IMR-90 (cell line): ENCODE measurements at regions not wholly inside any gene's neighbourhood (a gene's known extent, or its start where the extent isn't known, plus 50 kb on each side); places are given as distances from the start of the nearest gene placed in this dataset.

Experiments
- ATAC-seq: fragments of 200-7000 bp; cut with Tn5 transposase; 2 replicates; pipeline ENCODE4 v1.9.1; 2020; ENCODE audit warnings: low read depth, mild to moderate bottlenecking, moderate library complexity
- BruUV-seq: library from RNA; stranded (reverse); fragments of 400-500 nt; replicated peaks from 2 replicates; lab custom pipeline; 2021; lab: Mats Ljungman, UMichigan
- CTCF ChIA-PET: fragments of 300-600 bp; formaldehyde crosslinking; extraction: SDS; loops from one replicate; lab custom pipeline; 2021; ENCODE audit warnings: antibody characterized with exemption; lab: Yijun Ruan, JAX
- POLR2A ChIA-PET: fragments of 300-600 bp; sonication (Branson Sonifier 250); formaldehyde crosslinking; loops from one replicate; lab custom pipeline; 2022; ENCODE audit warnings: antibody characterized with exemption; ENCODE audit not compliant: unreplicated experiment; lab: Charles Lee
- DNase-seq: peaks from one replicate; pipeline ENCODE4 v3.0.0; 2013
- H2AFZ ChIP-seq: replicated peaks from 2 replicates; pipeline ENCODE3; 2013; ENCODE audit warnings: low read length, mild to moderate bottlenecking; ENCODE audit not compliant: poor library complexity
- H2AK5ac ChIP-seq: 2 replicates; pipeline ENCODE4 v1.6.1; 2013; ENCODE audit warnings: low read depth, low read length, inconsistent platforms
- H2AK9ac ChIP-seq: replicated peaks from 2 replicates; pipeline ENCODE3; 2013; ENCODE audit warnings: mild to moderate bottlenecking, low read depth, low read length, moderate library complexity; ENCODE audit not compliant: poor library complexity
- H2BK120ac ChIP-seq: 2 replicates; pipeline ENCODE4 v1.6.1; 2013; ENCODE audit warnings: low read depth, low read length, inconsistent platforms
- H2BK15ac ChIP-seq: 3 replicates; pipeline ENCODE4 v1.6.1; 2013; ENCODE audit warnings: low read depth, low read length, inconsistent platforms
- H2BK20ac ChIP-seq: 2 replicates; pipeline ENCODE4 v1.6.1; 2013; ENCODE audit warnings: low read depth, mild to moderate bottlenecking, inconsistent platforms, low read length, moderate library complexity
- H2BK5ac ChIP-seq: 2 replicates; pipeline ENCODE4 v1.6.1; 2013; ENCODE audit warnings: mild to moderate bottlenecking, low read depth, low read length, inconsistent platforms; ENCODE audit not compliant: poor library complexity, severe bottlenecking
- H3K14ac ChIP-seq: replicated peaks from 2 replicates; pipeline ENCODE4 v1.6.1; 2013; ENCODE audit warnings: low read depth, low read length, inconsistent platforms
- H3K18ac ChIP-seq: 2 replicates; pipeline ENCODE4 v1.6.1; 2013; ENCODE audit warnings: low read depth, low read length, control low read depth
- H3K23ac ChIP-seq: 2 replicates; pipeline ENCODE4 v1.6.1; 2013; ENCODE audit warnings: low read depth, low read length, inconsistent platforms
- H3K27ac ChIP-seq: 2 replicates; pipeline ENCODE4 v1.5.1; 2013; ENCODE audit warnings: mild to moderate bottlenecking, control low read depth, low read length; ENCODE audit not compliant: insufficient read depth
- H3K27me3 ChIP-seq: 2 replicates; pipeline ENCODE4 v1.6.1; 2013; ENCODE audit warnings: low read length; ENCODE audit not compliant: control insufficient read depth, insufficient read depth
- H3K36me3 ChIP-seq: 2 replicates; pipeline ENCODE4 v1.6.1; 2013; ENCODE audit warnings: low read length, mixed read lengths; ENCODE audit not compliant: control insufficient read depth, insufficient read depth
- H3K4ac ChIP-seq: 2 replicates; pipeline ENCODE4 v1.6.1; 2013; ENCODE audit warnings: low read depth, low read length, inconsistent platforms
- H3K4me1 ChIP-seq: 2 replicates; pipeline ENCODE4 v1.6.1; 2013; ENCODE audit warnings: low read length, mixed read lengths; ENCODE audit not compliant: control insufficient read depth, insufficient read depth
- H3K4me2 ChIP-seq: 2 replicates; pipeline ENCODE4 v1.6.1; 2013; ENCODE audit warnings: low read depth, mild to moderate bottlenecking, control low read depth, low read length, moderate library complexity
- H3K4me3 ChIP-seq: 2 replicates; pipeline ENCODE4 v1.5.1; 2013; ENCODE audit warnings: low read depth, mild to moderate bottlenecking, control low read depth, low read length, moderate library complexity; ENCODE audit not compliant: insufficient read depth
- H3K56ac ChIP-seq: 2 replicates; pipeline ENCODE4 v1.6.1; 2013; ENCODE audit warnings: low read length, inconsistent platforms; ENCODE audit not compliant: insufficient read depth; ENCODE audit errors: extremely low read depth
- H3K79me1 ChIP-seq, 2 experiments: 2 replicates each; pipeline ENCODE4 v1.6.1; 2013; ENCODE audit warnings: low read length in 2 of 2, inconsistent platforms in 1 of 2, low read depth in 1 of 2
- H3K9ac ChIP-seq: 2 replicates; pipeline ENCODE4 v1.6.1; 2013; ENCODE audit warnings: low read depth, low read length, control low read depth
- H3K9me1 ChIP-seq: 2 replicates; pipeline ENCODE4 v1.6.1; 2013; ENCODE audit warnings: low read length, inconsistent platforms; ENCODE audit not compliant: insufficient read depth
- H3K9me3 ChIP-seq: 2 replicates; pipeline ENCODE4 v1.6.1; 2013; ENCODE audit warnings: low read length; ENCODE audit not compliant: control insufficient read depth, insufficient read depth
- H4K20me1 ChIP-seq: 2 replicates; pipeline ENCODE4 v1.6.1; 2013; ENCODE audit warnings: low read length, inconsistent platforms; ENCODE audit not compliant: insufficient read depth
- H4K5ac ChIP-seq: 2 replicates; pipeline ENCODE4 v1.6.1; 2013; ENCODE audit warnings: mild to moderate bottlenecking, low read depth, low read length, control low read depth
- H4K8ac ChIP-seq, 2 experiments: 2 replicates each; pipeline ENCODE4 v1.6.1; 2013; ENCODE audit warnings: low read depth in 2 of 2, low read length in 2 of 2, control low read depth in 1 of 2, inconsistent platforms in 1 of 2
- H4K91ac ChIP-seq: 2 replicates; pipeline ENCODE4 v1.6.1; 2013; ENCODE audit warnings: low read depth, low read length, inconsistent platforms; ENCODE audit not compliant: insufficient read depth
- CTCF ChIP-seq: conservative IDR thresholded peaks from 2 replicates; pipeline ENCODE4 v1.5.1; 2012; ENCODE audit warnings: mild to moderate bottlenecking, low read depth, low read length, improper control_type of control experiment
- MAFK ChIP-seq: IDR thresholded peaks from 2 replicates; pipeline ENCODE4 v1.6.1; 2012; ENCODE audit warnings: low read depth, low read length, improper control_type of control experiment
- MXI1 ChIP-seq: IDR thresholded peaks from 2 replicates; pipeline ENCODE4 v1.6.1; 2012; ENCODE audit warnings: low read depth, mild to moderate bottlenecking, low read length, moderate library complexity, borderline replicate concordance
- RAD21 ChIP-seq: IDR thresholded peaks from 2 replicates; pipeline ENCODE4 v1.6.1; 2012; ENCODE audit warnings: low read length, improper control_type of control experiment
- RCOR1 ChIP-seq: IDR thresholded peaks from 2 replicates; pipeline ENCODE4 v1.6.1; 2012; ENCODE audit warnings: mild to moderate bottlenecking, low read length, improper control_type of control experiment; ENCODE audit not compliant: insufficient replicate concordance
- SMC3 ChIP-seq: fragments of 150-350 bp; IDR thresholded peaks from 2 replicates; pipeline ENCODE4 v1.6.1; 2016; ENCODE audit warnings: low read depth, mild to moderate bottlenecking, antibody characterized with exemption, low read length, moderate library complexity
- USF2 ChIP-seq: fragments of 150-350 bp; IDR thresholded peaks from 2 replicates; pipeline ENCODE4 v1.6.1; 2017; ENCODE audit warnings: mild to moderate bottlenecking, antibody characterized with exemption, low read length, low read depth
- WGBS, 2 experiments: methylation state at CpG; one replicate each; pipeline versions ENCODE4 v1.1.5 to v1.1.7; 2013; ENCODE audit warnings: missing lambda C conversion rate in 2 of 2; ENCODE audit not compliant: insufficient read length in 1 of 2; ENCODE audit errors: extremely low coverage in 2 of 2; 5-methylcytosine and 5-hydroxymethylcytosine counted together
- dilution Hi-C: fragments of 300-500 bp; cut with HindIII; formaldehyde crosslinking; loops from one replicate; pipeline ENCODE4 v1.14.3; 2018; ENCODE audit warnings: low sequenced_read_pairs; ENCODE audit not compliant: unreplicated experiment
- in situ Hi-C: fragments of 300-500 bp; cut with MboI; formaldehyde crosslinking; loops from 3 replicates; pipeline ENCODE4 v1.14.3; 2019; ENCODE audit warnings: low sequenced_read_pairs, inconsistent platforms, mixed read lengths
- intact Hi-C: fragments of 100-400 bp; cut with micrococcal nuclease; formaldehyde crosslinking; loops from 2 replicates; pipeline ENCODE4 v1.10.0; 2022

DNA sequence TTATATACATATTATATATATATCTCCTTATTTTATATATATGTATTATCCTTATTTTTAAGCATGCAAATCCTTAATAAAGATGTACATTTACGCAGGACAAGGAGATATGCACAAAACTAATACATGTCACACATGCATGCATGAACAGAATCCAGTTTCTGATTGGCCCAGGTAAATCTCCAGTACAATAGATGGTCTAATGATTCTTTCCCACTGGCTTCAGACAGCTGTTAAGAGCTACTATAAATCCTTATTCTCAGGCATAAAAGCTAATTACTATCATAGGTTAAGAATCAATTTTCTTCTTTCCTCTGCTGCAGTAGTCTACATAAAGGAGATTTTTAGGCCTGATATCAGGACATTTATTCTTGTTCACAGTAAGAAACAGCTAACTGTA lies 689.8 kb downstream of the KCTD8 start:
- no peak overlapping the region for H4K91ac ChIP-seq
- dilution Hi-C loops: no loop called here
- H2AFZ ChIP-seq: no peak overlapping the region
- TF ChIP-seq RCOR1 (no peak), MAFK (no peak), SMC3 (no peak), USF2 (no peak), CTCF (no peak), MXI1 (no peak), RAD21 (no peak)
- DNase-seq: no peak
- ChIA-PET POLR2A (no interaction called here), CTCF (no interaction called here)
- no peak overlapping the region for H3K4me2 ChIP-seq
- in situ Hi-C loops: no loop called here
- intact Hi-C loops: no loop called here
- no peak for ATAC-seq
- H3K4me3 ChIP-seq: no peak overlapping the region
- H3K27me3 ChIP-seq: no peaks in the 10 kb centered on the region
- no peak overlapping the region for H3K23ac ChIP-seq
- no TSS peak for BruUV-seq
- no peak overlapping the region for H2BK15ac ChIP-seq
- no peak overlapping the region for H3K9ac ChIP-seq
- no peaks in the 10 kb centered on the region for H3K36me3 ChIP-seq
- H2BK120ac ChIP-seq: no peak overlapping the region
- peaks cover 2% of the 10 kb centered on the region; the same call in 1 of the 2 replicates for H3K9me3 ChIP-seq
- H4K5ac ChIP-seq: no peak overlapping the region
- no peaks in the 10 kb centered on the region for H3K9me1 ChIP-seq
- H2AK5ac ChIP-seq: no peak overlapping the region
- no peak overlapping the region for H2AK9ac ChIP-seq
- no peak overlapping the region for H2BK5ac ChIP-seq
- H3K18ac ChIP-seq: no peak overlapping the region
- H3K4me1 ChIP-seq: no peaks in the 10 kb centered on the region
- no peak overlapping the region for H2BK20ac ChIP-seq
- no peak overlapping the region for H3K27ac ChIP-seq
- H4K20me1 ChIP-seq: no peaks in the 10 kb centered on the region
- H4K8ac ChIP-seq: no peak overlapping the region
- H3K79me1 ChIP-seq: no peaks in the 10 kb centered on the region
- no peak overlapping the region for H3K4ac ChIP-seq
- no peak overlapping the region for H3K14ac ChIP-seq
- WGBS, 2 experiments: no CpG with 5 or more reads among the region's 1 CpG
- H3K56ac ChIP-seq: no peak overlapping the region
